NCI-H2196 treated with DMSO at 0.1 percent for 48 hours (cell line): ENCODE measurements at regions not wholly inside any gene's neighbourhood (a gene's known extent, or its start where the extent isn't known, plus 50 kb on each side); places are given as distances from the start of the nearest gene placed in this dataset.

Experiments
- DNase-seq: peaks from one replicate; lab custom pipeline; 2025; ENCODE audit not compliant: unreplicated experiment; lab: John Stamatoyannopoulos, UW

- no peak for DNase-seq
These were observed 206.3 kb downstream of the FOXO1 start for GRCh38 chr13:40460116-40460515.

GRCh38 chr13:40464337-40465014 is 202.0 kb downstream of the FOXO1 start:
- DNase-seq = no peak

- DNase-seq = no peak
These were observed 201.4 kb downstream of the FOXO1 start for GRCh38 chr13:40465015-40465390.

GRCh38 chr13:40466272-40466671 is 200.2 kb downstream of the FOXO1 start:
- no peak for DNase-seq

- no peak for DNase-seq
These were observed 198.1 kb downstream of the FOXO1 start for GRCh38 chr13:40468227-40468838.

GRCh38 chr13:40469581-40470310 is 196.7 kb downstream of the FOXO1 start:
- DNase-seq = no peak

GRCh38 chr13:40470660-40471059 is 195.8 kb downstream of the FOXO1 start:
- DNase-seq = no peak

- DNase-seq = no peak
These were observed 195.4 kb downstream of the FOXO1 start for GRCh38 chr13:40471076-40471475.

- DNase-seq = no peak
These were observed 194.5 kb downstream of the FOXO1 start for GRCh38 chr13:40471911-40472310.

GRCh38 chr13:40472427-40473220 is 193.8 kb downstream of the FOXO1 start:
- DNase-seq = no peak

GRCh38 chr13:40475617-40476016 is 190.8 kb downstream of the FOXO1 start:
- no peak for DNase-seq

GRCh38 chr13:40476175-40476958 is 190.1 kb downstream of the FOXO1 start:
- DNase-seq = no peak

- DNase-seq = no peak
These were observed 188.5 kb downstream of the FOXO1 start for GRCh38 chr13:40477623-40478608.

- DNase-seq = no peak
These were observed 187.7 kb downstream of the FOXO1 start for GRCh38 chr13:40478775-40479174.

GRCh38 chr13:40479196-40479845 is 187.1 kb downstream of the FOXO1 start:
- DNase-seq = no peak

- DNase-seq = no peak
These were observed 186.2 kb downstream of the FOXO1 start for GRCh38 chr13:40480012-40480914.

- no peak for DNase-seq
These were observed 185.4 kb downstream of the FOXO1 start for GRCh38 chr13:40480915-40481516.

- DNase-seq = no peak
These were observed 182.8 kb downstream of the FOXO1 start for GRCh38 chr13:40483601-40484000.
